Neural progenitor cell (in vitro differentiated cells): ENCODE measurements at regions not wholly inside any gene's neighbourhood (a gene's known extent, or its start where the extent isn't known, plus 50 kb on each side); places are given as distances from the start of the nearest gene placed in this dataset.

Source experiments
- DNase-seq: peaks from one replicate; pipeline ENCODE4 v3.0.0-alpha.2; 2016; ENCODE audit warnings: low spot score
- H2AFZ ChIP-seq: fragments of 200-600 bp; sonication (generic); replicated peaks from 2 replicates; pipeline ENCODE4 v1.6.1; 2016; ENCODE audit warnings: antibody characterized with exemption
- H3F3A ChIP-seq: fragments of 200-600 bp; sonication (generic); 2 replicates; pipeline ENCODE4 v1.6.1; 2016; ENCODE audit warnings: antibody characterized with exemption, low read depth
- H3K27ac ChIP-seq: fragments of 200-600 bp; sonication (generic); 2 replicates; pipeline ENCODE4 v1.5.1; 2016; ENCODE audit warnings: mild to moderate bottlenecking
- H3K27me3 ChIP-seq: fragments of 200-600 bp; sonication (generic); 2 replicates; pipeline ENCODE4 v1.6.1; 2016; ENCODE audit warnings: mild to moderate bottlenecking, moderate library complexity
- H3K36me3 ChIP-seq: fragments of 200-600 bp; sonication (generic); 2 replicates; pipeline ENCODE4 v1.5.1; 2016
- H3K4me1 ChIP-seq: fragments of 200-600 bp; sonication (generic); 2 replicates; pipeline ENCODE4 v1.6.1; 2016; ENCODE audit warnings: mixed run types
- H3K4me2 ChIP-seq: fragments of 200-600 bp; sonication (generic); 2 replicates; pipeline ENCODE4 v1.6.1; 2016
- H3K4me3 ChIP-seq: fragments of 200-600 bp; sonication (generic); 2 replicates; pipeline ENCODE4 v1.5.1; 2016
- H3K79me2 ChIP-seq: fragments of 200-600 bp; sonication (generic); 2 replicates; pipeline ENCODE4 v1.6.1; 2016; ENCODE audit warnings: low read depth
- H3K9ac ChIP-seq: fragments of 200-600 bp; sonication (generic); 2 replicates; pipeline ENCODE4 v1.6.1; 2016
- H3K9me3 ChIP-seq: fragments of 200-600 bp; sonication (generic); 2 replicates; pipeline ENCODE4 v1.5.1; 2016; ENCODE audit warnings: low read depth
- H4K20me1 ChIP-seq: fragments of 200-600 bp; sonication (generic); 2 replicates; pipeline ENCODE4 v1.6.1; 2016; ENCODE audit warnings: low read depth
- H3K27ac Mint-ChIP-seq: 3 replicates; pipeline ENCODE4 v1.8.0; 2021; ENCODE audit warnings: mixed read lengths
- H3K27me3 Mint-ChIP-seq: 2 replicates; pipeline ENCODE4 v1.8.0; 2022; ENCODE audit warnings: low read depth, mild to moderate bottlenecking, inconsistent platforms, moderate library complexity, mixed read lengths; ENCODE audit not compliant: insufficient read depth
- H3K36me3 Mint-ChIP-seq: 3 replicates; pipeline ENCODE4 v1.8.0; 2021; ENCODE audit warnings: mixed read lengths
- H3K4me1 Mint-ChIP-seq: 3 replicates; pipeline ENCODE4 v1.8.0; 2021; ENCODE audit warnings: mixed read lengths
- H3K4me3 Mint-ChIP-seq: 3 replicates; pipeline ENCODE4 v1.8.0; 2021; ENCODE audit warnings: mild to moderate bottlenecking, moderate library complexity, mixed read lengths
- H3K9me3 Mint-ChIP-seq: 3 replicates; pipeline ENCODE4 v1.8.0; 2020; ENCODE audit warnings: mixed read lengths
- EZH2 ChIP-seq: fragments of 200-600 bp; sonication (generic); IDR thresholded peaks from 2 replicates; pipeline ENCODE4 v1.6.1; 2017; ENCODE audit warnings: antibody characterized with exemption, mild to moderate bottlenecking, moderate library complexity
- EZH2phosphoT487 ChIP-seq: fragments of 200-600 bp; sonication (generic); IDR thresholded peaks from 2 replicates; pipeline ENCODE4 v1.6.1; 2017; ENCODE audit warnings: antibody characterized with exemption
- TF ChIP-seq, protein P1 (sequence below): fragments of 200-600 bp; sonication (generic); IDR thresholded peaks from 2 replicates; pipeline ENCODE4 v1.5.1; 2017; ENCODE audit warnings: antibody characterized with exemption, mild to moderate bottlenecking

DNA sequence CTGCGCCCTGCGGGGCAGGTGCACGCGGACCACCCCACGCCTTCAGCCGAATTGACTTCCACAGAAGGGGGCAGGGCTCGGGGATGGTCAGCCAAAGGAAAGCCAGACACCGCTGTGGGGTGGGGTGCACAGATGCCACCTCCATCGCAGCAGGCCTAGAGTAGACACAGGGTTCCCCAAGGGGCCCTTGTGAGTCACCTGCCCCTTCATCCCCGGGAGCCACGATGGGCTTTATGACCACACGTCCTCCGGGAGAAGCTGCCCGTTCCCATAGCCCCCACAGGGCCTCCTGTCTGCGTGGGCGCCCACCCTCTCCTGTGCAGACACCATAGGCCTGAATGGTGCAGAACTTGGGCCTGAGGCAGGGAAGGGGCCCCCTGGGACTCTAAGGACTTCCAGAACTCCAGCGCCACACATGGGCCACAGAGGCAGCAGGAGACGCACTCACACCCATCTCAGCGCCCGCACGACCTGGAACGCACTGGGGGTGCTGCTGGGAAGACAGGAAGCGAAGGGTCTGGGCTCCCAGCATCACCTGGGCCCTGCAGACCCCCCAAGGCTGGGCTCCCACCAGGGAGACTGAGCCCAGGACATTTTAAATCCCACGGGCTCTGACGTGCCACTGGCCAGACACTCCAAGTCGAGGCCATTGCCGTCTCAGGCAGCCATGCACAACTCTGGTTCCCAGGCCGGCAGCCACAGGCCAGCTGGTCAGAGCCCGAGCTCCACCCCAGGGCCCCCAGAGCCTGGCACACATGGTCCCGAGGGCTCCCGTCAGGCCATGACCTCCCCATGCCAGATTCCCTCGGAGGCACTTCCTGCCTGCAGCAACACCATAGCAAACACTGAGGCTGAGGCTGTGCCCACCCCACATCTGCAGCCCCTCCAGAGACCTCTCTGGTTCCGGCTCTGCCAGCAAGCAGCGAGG lies 134.2 kb downstream of the DLL1 start:
- Histone ChIP-seq H2AFZ (no peak overlapping the region), H3K79me2 (no peaks in the 10 kb centered on the region), H3K27me3 (no peaks in the 10 kb centered on the region), H3K4me1 (peaks cover 25% of the 10 kb centered on the region), H3K4me3 (no peak overlapping the region), H3K9me3 (no peaks in the 10 kb centered on the region), H3K4me2 (no peak overlapping the region), H3K27ac (no peak overlapping the region), H3K36me3 (no peaks in the 10 kb centered on the region), H3F3A (peaks cover 19% of the 10 kb centered on the region), H3K9ac (no peak overlapping the region), H4K20me1 (no peaks in the 10 kb centered on the region)
- Mint-ChIP-seq H3K4me3 (no peak overlapping the region), H3K4me1 (peaks cover 30% of the 10 kb centered on the region), H3K27me3 (peaks cover 11% of the 10 kb centered on the region), H3K27ac (no peak overlapping the region), H3K9me3 (peaks cover 2% of the 10 kb centered on the region), H3K36me3 (no peaks in the 10 kb centered on the region)
- no peak for TF ChIP-seq EZH2phosphoT487
- TF ChIP-seq, protein P1, sequence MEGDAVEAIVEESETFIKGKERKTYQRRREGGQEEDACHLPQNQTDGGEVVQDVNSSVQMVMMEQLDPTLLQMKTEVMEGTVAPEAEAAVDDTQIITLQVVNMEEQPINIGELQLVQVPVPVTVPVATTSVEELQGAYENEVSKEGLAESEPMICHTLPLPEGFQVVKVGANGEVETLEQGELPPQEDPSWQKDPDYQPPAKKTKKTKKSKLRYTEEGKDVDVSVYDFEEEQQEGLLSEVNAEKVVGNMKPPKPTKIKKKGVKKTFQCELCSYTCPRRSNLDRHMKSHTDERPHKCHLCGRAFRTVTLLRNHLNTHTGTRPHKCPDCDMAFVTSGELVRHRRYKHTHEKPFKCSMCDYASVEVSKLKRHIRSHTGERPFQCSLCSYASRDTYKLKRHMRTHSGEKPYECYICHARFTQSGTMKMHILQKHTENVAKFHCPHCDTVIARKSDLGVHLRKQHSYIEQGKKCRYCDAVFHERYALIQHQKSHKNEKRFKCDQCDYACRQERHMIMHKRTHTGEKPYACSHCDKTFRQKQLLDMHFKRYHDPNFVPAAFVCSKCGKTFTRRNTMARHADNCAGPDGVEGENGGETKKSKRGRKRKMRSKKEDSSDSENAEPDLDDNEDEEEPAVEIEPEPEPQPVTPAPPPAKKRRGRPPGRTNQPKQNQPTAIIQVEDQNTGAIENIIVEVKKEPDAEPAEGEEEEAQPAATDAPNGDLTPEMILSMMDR = no peak
- TF ChIP-seq EZH2 = no peak
- no peak for DNase-seq

DNA sequence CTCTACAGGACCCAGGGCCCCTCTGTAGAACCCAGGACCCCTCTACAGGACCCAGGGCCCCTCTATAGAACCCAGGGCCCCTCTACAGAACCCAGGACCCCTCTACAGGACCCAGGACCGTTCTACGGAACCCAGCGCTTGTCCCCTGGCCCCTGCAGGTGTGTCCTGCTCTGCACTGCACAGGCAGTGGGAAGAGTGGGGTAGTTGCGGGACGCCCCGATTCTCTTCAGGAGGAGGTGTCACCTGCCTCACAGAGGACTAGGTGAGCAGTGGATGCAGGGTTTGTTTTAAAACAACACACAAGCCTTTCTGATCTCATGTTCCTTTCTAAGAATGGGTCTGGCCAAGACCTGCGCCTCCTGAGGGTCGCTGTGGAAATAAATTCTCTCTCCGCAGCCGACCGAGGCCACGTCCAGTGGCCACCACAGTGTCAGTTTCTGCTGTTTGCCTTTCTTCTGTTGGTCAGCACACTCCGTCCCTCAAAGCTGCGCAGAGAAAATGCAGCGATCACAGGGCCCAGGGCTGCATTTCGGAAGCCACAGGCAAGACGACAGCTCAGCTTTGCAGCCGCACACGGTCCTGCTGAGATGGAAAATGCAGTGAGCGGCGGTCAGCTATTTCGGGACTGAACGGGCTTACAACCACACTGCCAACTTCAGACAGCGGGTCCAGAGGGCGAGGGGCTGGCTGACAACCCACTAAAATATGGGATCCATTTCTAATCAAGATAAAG lies 135.2 kb downstream of the DLL1 start:
- peaks cover 38% of the 10 kb centered on the region for H3K4me1 Mint-ChIP-seq
- no peak overlapping the region for H2AFZ ChIP-seq
- no peaks in the 10 kb centered on the region for H3K36me3 ChIP-seq
- no peak overlapping the region for H3K9ac ChIP-seq
- peaks cover 31% of the 10 kb centered on the region for H3K4me1 ChIP-seq
- no peak for TF ChIP-seq EZH2
- TF ChIP-seq, protein P1 = no peak
- no peak overlapping the region for H3K27ac ChIP-seq
- H3K36me3 Mint-ChIP-seq = no peaks in the 10 kb centered on the region
- peaks cover 24% of the 10 kb centered on the region for H3F3A ChIP-seq
- no peaks in the 10 kb centered on the region for H3K27me3 ChIP-seq
- DNase-seq = no peak
- no peaks in the 10 kb centered on the region for H3K9me3 ChIP-seq
- H3K27ac Mint-ChIP-seq = peak overlapping the region; percentile 78
- no peak overlapping the region for H3K4me3 ChIP-seq
- no peak overlapping the region for H3K4me3 Mint-ChIP-seq
- no peak overlapping the region for H3K4me2 ChIP-seq
- no peaks in the 10 kb centered on the region for H4K20me1 ChIP-seq
- peaks cover 12% of the 10 kb centered on the region for H3K27me3 Mint-ChIP-seq
- H3K79me2 ChIP-seq = no peaks in the 10 kb centered on the region
- H3K9me3 Mint-ChIP-seq = peaks cover 2% of the 10 kb centered on the region

GRCh38 chr6:170153436-170154319 lies 137.2 kb downstream of the DLL1 start:
- Histone ChIP-seq H3F3A (peaks cover 24% of the 10 kb centered on the region), H3K4me3 (no peak overlapping the region), H3K9ac (no peak overlapping the region), H3K27ac (no peak overlapping the region), H4K20me1 (no peaks in the 10 kb centered on the region), H3K9me3 (no peaks in the 10 kb centered on the region), H2AFZ (no peak overlapping the region), H3K36me3 (no peaks in the 10 kb centered on the region), H3K4me2 (peak overlapping the region; percentile 42), H3K79me2 (no peaks in the 10 kb centered on the region), H3K27me3 (no peaks in the 10 kb centered on the region), H3K4me1 (peaks cover 32% of the 10 kb centered on the region)
- Mint-ChIP-seq H3K27ac (peak overlapping the region; percentile 87), H3K36me3 (no peaks in the 10 kb centered on the region), H3K4me1 (peaks cover 48% of the 10 kb centered on the region), H3K4me3 (no peak overlapping the region), H3K27me3 (peaks cover 14% of the 10 kb centered on the region), H3K9me3 (peaks cover 2% of the 10 kb centered on the region)
- no peak for DNase-seq
- no peak for TF ChIP-seq EZH2
- TF ChIP-seq, protein P1 = peak; percentile 5
